Fibroblast of lung (primary cell): ENCODE measurements at regions not wholly inside any gene's neighbourhood (a gene's known extent, or its start where the extent isn't known, plus 50 kb on each side); places are given as distances from the start of the nearest gene placed in this dataset.

Experiments
- DNase-seq, 2 donors: peaks; one replicate each; pipeline versions ENCODE4 v3.0.0 to v3.0.0-alpha.2; 2010; ENCODE audit warnings: low read depth in 2 of 2
- H2AFZ ChIP-seq: 2 replicates; pipeline ENCODE4 v1.5.1; 2012; ENCODE audit warnings: low read length, control low read depth, inconsistent platforms
- H3K27ac ChIP-seq: 2 replicates; pipeline ENCODE4 v1.5.1; 2011; ENCODE audit warnings: low read length, control low read depth; ENCODE audit not compliant: insufficient read depth
- H3K27me3 ChIP-seq: 2 replicates; pipeline ENCODE4 v1.5.1; 2011; ENCODE audit warnings: mild to moderate bottlenecking, low read length; ENCODE audit not compliant: control insufficient read depth, insufficient read depth
- H3K36me3 ChIP-seq: 2 replicates; pipeline ENCODE4 v1.5.1; 2011; ENCODE audit warnings: low read length; ENCODE audit not compliant: control insufficient read depth, insufficient read depth
- H3K4me1 ChIP-seq: 2 replicates; pipeline ENCODE4 v1.5.1; 2011; ENCODE audit warnings: low read length; ENCODE audit not compliant: control insufficient read depth, insufficient read depth; ENCODE audit errors: extremely low read depth
- H3K4me2 ChIP-seq: 2 replicates; pipeline ENCODE4 v1.5.1; 2011; ENCODE audit warnings: low read length, control low read depth; ENCODE audit not compliant: insufficient read depth; ENCODE audit errors: extremely low read depth
- H3K4me3 ChIP-seq, 4 experiments: fragments of 200-600 bp in 1 of 4; sonication (generic) in 1 of 4; replicated peaks in 1 of 4; 2 replicates each; pipeline ENCODE4 v1.5.1; 2011 to 2016; ENCODE audit warnings: low read length in 4 of 4, low read depth in 3 of 4, mild to moderate bottlenecking in 3 of 4, control low read depth in 2 of 4, inconsistent platforms in 1 of 4, mixed read lengths in 1 of 4; ENCODE audit not compliant: insufficient read depth in 1 of 4; ENCODE audit errors: control extremely low read depth in 1 of 4
- H3K79me2 ChIP-seq: 2 replicates; pipeline ENCODE4 v1.5.1; 2012; ENCODE audit warnings: mild to moderate bottlenecking, low read length, inconsistent platforms; ENCODE audit not compliant: control insufficient read depth, insufficient read depth
- H3K9ac ChIP-seq: 2 replicates; pipeline ENCODE4 v1.5.1; 2011; ENCODE audit warnings: mild to moderate bottlenecking, low read length, control low read depth; ENCODE audit not compliant: insufficient read depth
- H3K9me3 ChIP-seq: 2 replicates; pipeline ENCODE4 v1.5.1; 2012; ENCODE audit warnings: low read depth, low read length; ENCODE audit not compliant: control insufficient read depth, insufficient read depth
- H4K20me1 ChIP-seq: 2 replicates; pipeline ENCODE4 v1.5.1; 2011; ENCODE audit warnings: low read length; ENCODE audit not compliant: control insufficient read depth, insufficient read depth; ENCODE audit errors: extremely low read depth
- EZH2 ChIP-seq: IDR thresholded peaks from 2 replicates; pipeline ENCODE4 v1.5.1; 2012; ENCODE audit warnings: low read length, control low read depth, mild to moderate bottlenecking; ENCODE audit errors: missing control alignments
- TF ChIP-seq, protein P1 (sequence below), 2 donors: IDR thresholded peaks in 1 of 2; conservative IDR thresholded peaks in 1 of 2; 1 replicate in 1 of 2; 2 replicates in 1 of 2; pipeline ENCODE4 v1.5.1; 2011 to 2012; ENCODE audit warnings: low read length in 2 of 2, control low read depth in 1 of 2, inconsistent platforms in 1 of 2, low read depth in 1 of 2, mild to moderate bottlenecking in 1 of 2

DNA sequence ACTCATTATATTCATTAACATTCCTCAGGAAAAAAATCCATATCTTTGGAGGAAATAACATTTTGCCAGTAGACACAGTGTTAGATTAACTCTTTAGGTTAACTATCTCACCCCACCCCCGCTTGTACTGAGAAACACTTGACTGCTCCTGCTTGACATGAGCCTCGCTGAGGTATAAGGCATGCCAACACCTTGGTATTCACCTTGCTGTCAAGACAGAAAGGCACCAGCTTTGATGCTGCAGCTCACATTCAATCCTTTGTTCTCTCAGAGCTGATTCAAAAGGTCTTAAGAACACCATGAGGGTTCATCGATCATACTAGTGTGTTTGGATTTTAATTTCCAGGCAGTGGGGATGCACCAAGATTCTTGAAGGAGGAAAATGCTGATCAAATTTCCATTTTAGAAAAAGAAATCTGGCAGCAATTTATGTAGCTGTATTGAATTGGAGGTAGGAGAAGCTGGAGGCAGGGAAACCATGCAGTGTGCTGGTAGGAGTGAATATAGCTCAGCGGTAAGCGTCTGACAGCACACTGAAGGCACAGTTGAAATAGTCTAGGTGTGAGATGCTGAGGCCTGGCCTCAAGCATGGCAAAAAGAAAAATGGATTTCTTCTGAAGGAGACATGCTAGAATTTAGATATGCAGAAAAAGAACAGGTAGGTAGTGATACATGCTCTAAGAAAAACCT, 108.0 kb upstream of the ST6GALNAC5 start:
- H3K9ac ChIP-seq: no peak overlapping the region

DNA sequence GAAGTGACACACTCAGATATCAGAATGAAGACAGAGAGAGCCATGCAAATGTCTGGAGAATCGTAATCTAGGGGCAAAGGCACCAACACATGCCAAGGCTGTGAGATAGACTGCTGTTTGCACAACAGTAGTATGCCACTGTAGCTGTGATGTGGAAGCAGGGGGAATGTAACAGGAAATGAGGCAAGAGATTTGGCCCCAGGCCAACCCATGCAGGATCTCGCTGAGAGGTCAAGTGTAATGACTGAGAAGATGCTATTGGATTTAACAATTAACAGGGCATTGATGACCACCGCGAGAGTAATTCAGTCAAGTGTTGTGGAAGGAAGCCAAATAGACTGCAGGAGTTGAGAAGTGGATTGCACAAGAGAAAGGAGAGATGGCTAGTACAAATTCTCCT, 107.3 kb upstream of the ST6GALNAC5 start:
- H3K9me3 ChIP-seq: no peaks in the 10 kb centered on the region
- H3K27me3 ChIP-seq: no peaks in the 10 kb centered on the region
- H3K4me1 ChIP-seq: no peaks in the 10 kb centered on the region
- H3K9ac ChIP-seq: no peak overlapping the region
- no peak overlapping the region for H3K4me3 ChIP-seq
- TF ChIP-seq, protein P1, sequence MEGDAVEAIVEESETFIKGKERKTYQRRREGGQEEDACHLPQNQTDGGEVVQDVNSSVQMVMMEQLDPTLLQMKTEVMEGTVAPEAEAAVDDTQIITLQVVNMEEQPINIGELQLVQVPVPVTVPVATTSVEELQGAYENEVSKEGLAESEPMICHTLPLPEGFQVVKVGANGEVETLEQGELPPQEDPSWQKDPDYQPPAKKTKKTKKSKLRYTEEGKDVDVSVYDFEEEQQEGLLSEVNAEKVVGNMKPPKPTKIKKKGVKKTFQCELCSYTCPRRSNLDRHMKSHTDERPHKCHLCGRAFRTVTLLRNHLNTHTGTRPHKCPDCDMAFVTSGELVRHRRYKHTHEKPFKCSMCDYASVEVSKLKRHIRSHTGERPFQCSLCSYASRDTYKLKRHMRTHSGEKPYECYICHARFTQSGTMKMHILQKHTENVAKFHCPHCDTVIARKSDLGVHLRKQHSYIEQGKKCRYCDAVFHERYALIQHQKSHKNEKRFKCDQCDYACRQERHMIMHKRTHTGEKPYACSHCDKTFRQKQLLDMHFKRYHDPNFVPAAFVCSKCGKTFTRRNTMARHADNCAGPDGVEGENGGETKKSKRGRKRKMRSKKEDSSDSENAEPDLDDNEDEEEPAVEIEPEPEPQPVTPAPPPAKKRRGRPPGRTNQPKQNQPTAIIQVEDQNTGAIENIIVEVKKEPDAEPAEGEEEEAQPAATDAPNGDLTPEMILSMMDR (conservative IDR thresholded peaks at IDR 0.05 in 1 of 2, IDR thresholded peaks at IDR 0.05 in 1 of 2; ENCODE audit: low read depth in 1 of 2, low read length in 2 of 2): no peak
- TF ChIP-seq EZH2: no peak
- no peak overlapping the region for H2AFZ ChIP-seq
- H3K4me2 ChIP-seq: no peak overlapping the region
- DNase-seq: peak; percentile 38 to 61
- H3K79me2 ChIP-seq: no peaks in the 10 kb centered on the region
- no peaks in the 10 kb centered on the region for H3K36me3 ChIP-seq
- no peak overlapping the region for H3K27ac ChIP-seq
- no peaks in the 10 kb centered on the region for H4K20me1 ChIP-seq

More for the DNA sequence above, 108.0 kb upstream of the ST6GALNAC5 start:
- no peaks in the 10 kb centered on the region for H3K4me1 ChIP-seq
- H3K4me3 ChIP-seq: no peak overlapping the region
- DNase-seq: no peak
- TF ChIP-seq, protein P1 (conservative IDR thresholded peaks at IDR 0.05 in 1 of 2, IDR thresholded peaks at IDR 0.05 in 1 of 2; ENCODE audit: low read depth in 1 of 2, low read length in 2 of 2): no peak
- no peak for TF ChIP-seq EZH2
- no peak overlapping the region for H3K4me2 ChIP-seq
- H3K36me3 ChIP-seq: no peaks in the 10 kb centered on the region
- no peak overlapping the region for H3K27ac ChIP-seq
- H2AFZ ChIP-seq: no peak overlapping the region
- no peaks in the 10 kb centered on the region for H3K79me2 ChIP-seq
- no peaks in the 10 kb centered on the region for H4K20me1 ChIP-seq
- H3K27me3 ChIP-seq: no peaks in the 10 kb centered on the region
- H3K9me3 ChIP-seq: no peaks in the 10 kb centered on the region

DNA sequence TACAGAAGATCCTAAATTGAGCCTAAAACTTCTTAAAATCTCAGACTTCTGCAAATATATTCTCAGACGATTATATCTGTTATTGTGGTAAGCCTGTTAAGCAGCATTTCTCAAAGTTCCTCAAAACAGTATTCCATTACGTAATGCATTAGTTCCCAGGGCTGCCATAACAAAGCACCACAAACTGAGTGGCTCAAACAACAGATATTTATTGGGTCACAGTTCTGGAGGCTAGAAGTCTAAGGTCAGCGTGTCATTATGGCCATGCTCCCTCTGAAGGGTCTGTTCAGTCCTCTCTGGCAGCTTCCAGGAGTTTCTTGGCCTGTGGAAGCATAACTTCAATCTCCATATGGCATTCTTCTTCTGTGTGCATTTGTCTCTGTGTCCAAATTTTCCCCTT, 103.5 kb upstream of the ST6GALNAC5 start:
- Histone ChIP-seq H3K4me1 (no peaks in the 10 kb centered on the region), H3K79me2 (no peaks in the 10 kb centered on the region), H3K4me3 (no peak overlapping the region), H3K9me3 (no peaks in the 10 kb centered on the region), H3K27me3 (no peaks in the 10 kb centered on the region), H3K9ac (no peak overlapping the region), H2AFZ (no peak overlapping the region), H3K27ac (no peak overlapping the region), H3K36me3 (no peaks in the 10 kb centered on the region), H4K20me1 (no peaks in the 10 kb centered on the region), H3K4me2 (no peak overlapping the region)
- DNase-seq: peak in 1 of 2 donors; percentile 5
- TF ChIP-seq, protein P1 (conservative IDR thresholded peaks at IDR 0.05 in 1 of 2, IDR thresholded peaks at IDR 0.05 in 1 of 2; ENCODE audit: low read depth in 1 of 2, low read length in 2 of 2): no peak
- TF ChIP-seq EZH2: no peak
